HS-5 (cell line): ENCODE measurements at regions not wholly inside any gene's neighbourhood (a gene's known extent, or its start where the extent isn't known, plus 50 kb on each side); places are given as distances from the start of the nearest gene placed in this dataset.
A peak's percentile ranks its signal among the peaks of the same experiment; 100 is the strongest.
"Not testable (repeated sequence)": the region's sequence is repeated elsewhere in the genome, so short reads cannot be mapped to it uniquely, and the experiment has no call there.

Experiments
- DNase-seq: peaks from one replicate; pipeline ENCODE4 v3.0.0-alpha.2; 2012; ENCODE audit warnings: low read depth

GRCh38 chr7:13793926-13794325 lies 195.5 kb downstream of the ETV1 start:
- DNase-seq: no peak

GRCh38 chr7:13794581-13794980 lies 194.9 kb downstream of the ETV1 start:
- no peak for DNase-seq

- no peak for DNase-seq
Observed at GRCh38 chr7:13797545-13797944, 191.9 kb downstream of the ETV1 start.

- peak; percentile 95 for DNase-seq
Observed at GRCh38 chr7:13800694-13801448, 188.6 kb downstream of the ETV1 start.

- no peak for DNase-seq
Observed at GRCh38 chr7:13801669-13802068, 187.8 kb downstream of the ETV1 start.

GRCh38 chr7:13802651-13803050 lies 186.8 kb downstream of the ETV1 start:
- no peak for DNase-seq

- no peak for DNase-seq
Observed at GRCh38 chr7:13803134-13803533, 186.3 kb downstream of the ETV1 start.

- not testable (repeated sequence) for DNase-seq
Observed at GRCh38 chr7:13806089-13806867, 183.2 kb downstream of the ETV1 start.

- DNase-seq: not testable (repeated sequence)
Observed at GRCh38 chr7:13817230-13817629, 172.2 kb downstream of the ETV1 start.

- DNase-seq: peak; percentile 52
Observed at GRCh38 chr7:13821152-13821787, 168.2 kb downstream of the ETV1 start.

- no peak for DNase-seq
Observed at GRCh38 chr7:13822678-13823077, 166.8 kb downstream of the ETV1 start.

- DNase-seq: no peak
Observed at GRCh38 chr7:13826752-13827151, 162.7 kb downstream of the ETV1 start.

- no peak for DNase-seq
Observed at GRCh38 chr7:13827716-13828115, 161.8 kb downstream of the ETV1 start.

GRCh38 chr7:13829231-13829630 lies 160.2 kb downstream of the ETV1 start:
- no peak for DNase-seq

GRCh38 chr7:13829914-13830900 lies 159.3 kb downstream of the ETV1 start:
- peak; percentile 49 for DNase-seq

GRCh38 chr7:13832346-13832745 lies 157.1 kb downstream of the ETV1 start:
- DNase-seq: no peak

- DNase-seq: no peak
Observed at GRCh38 chr7:13834328-13834761, 155.1 kb downstream of the ETV1 start.

GRCh38 chr7:13835442-13835841 lies 154.0 kb downstream of the ETV1 start:
- no peak for DNase-seq

- DNase-seq: no peak
Observed at GRCh38 chr7:13839063-13839462, 150.4 kb downstream of the ETV1 start.
